OCI-LY7 (cell line): ENCODE measurements at regions not wholly inside any gene's neighbourhood (a gene's known extent, or its start where the extent isn't known, plus 50 kb on each side); places are given as distances from the start of the nearest gene placed in this dataset.

Experiments used
- BruUV-seq: library from RNA; stranded (reverse); fragments of 400-500 nt; replicated peaks from 2 replicates; lab custom pipeline; 2021; lab: Mats Ljungman, UMichigan
- CTCF ChIA-PET: fragments of 300-600 bp; sonication (Branson Sonifier 250); formaldehyde crosslinking; loops from one replicate; lab custom pipeline; 2022; ENCODE audit warnings: antibody characterized with exemption; ENCODE audit not compliant: unreplicated experiment; lab: Charles Lee
- POLR2A ChIA-PET: fragments of 300-600 bp; sonication (Branson Sonifier 250); formaldehyde crosslinking; loops from one replicate; lab custom pipeline; 2022; ENCODE audit warnings: antibody characterized with exemption; lab: Charles Lee
- DNase-seq: peaks from one replicate; pipeline ENCODE4 v3.0.0-alpha.2; 2015; ENCODE audit warnings: low spot score
- H2AFZ ChIP-seq: fragments of 200-600 bp; sonication (generic), shearing (Covaris generic); 2 replicates; pipeline ENCODE4 v1.6.1; 2014; ENCODE audit warnings: mild to moderate bottlenecking, antibody characterized with exemption, low read length, moderate library complexity
- H3K27ac ChIP-seq: fragments of 200-600 bp; sonication (generic); 2 replicates; pipeline ENCODE4 v1.5.1; 2014; ENCODE audit warnings: mixed run types, low read depth, mild to moderate bottlenecking, moderate library complexity, low read length, inconsistent platforms; ENCODE audit not compliant: poor library complexity, severe bottlenecking
- H3K36me3 ChIP-seq: fragments of 200-600 bp; sonication (generic); 2 replicates; pipeline ENCODE4 v1.6.1; 2014; ENCODE audit warnings: mild to moderate bottlenecking, antibody characterized with exemption, low read length, moderate library complexity, mixed read lengths; ENCODE audit not compliant: insufficient read depth
- H3K4me1 ChIP-seq: fragments of 200-600 bp; sonication (generic); 2 replicates; pipeline ENCODE4 v1.5.1; 2014; ENCODE audit warnings: mild to moderate bottlenecking, low read length; ENCODE audit not compliant: insufficient read depth, poor library complexity, severe bottlenecking
- H3K4me2 ChIP-seq: fragments of 200-600 bp; sonication (generic); 2 replicates; pipeline ENCODE4 v1.6.1; 2014; ENCODE audit warnings: mild to moderate bottlenecking, low read length
- H3K4me3 ChIP-seq: fragments of 200-600 bp; sonication (generic); 2 replicates; pipeline ENCODE4 v1.5.1; 2014; ENCODE audit warnings: mild to moderate bottlenecking, low read depth, low read length; ENCODE audit not compliant: poor library complexity, severe bottlenecking
- H3K79me2 ChIP-seq: fragments of 200-600 bp; sonication (generic); 2 replicates; pipeline ENCODE4 v1.6.1; 2016; ENCODE audit warnings: low read depth, mild to moderate bottlenecking, low read length, moderate library complexity, mixed read lengths; ENCODE audit not compliant: insufficient read depth
- H3K9me2 ChIP-seq: fragments of 200-600 bp; sonication (generic); 2 replicates; pipeline ENCODE4 v1.6.1; 2016; ENCODE audit warnings: mild to moderate bottlenecking, low read length, mixed read lengths; ENCODE audit not compliant: insufficient read depth
- H3K9me3 ChIP-seq: fragments of 200-600 bp; sonication (generic); 2 replicates; pipeline ENCODE4 v1.6.1; 2014; ENCODE audit warnings: mild to moderate bottlenecking, mixed run types, low read length, mixed read lengths
- H4K20me1 ChIP-seq: fragments of 200-600 bp; sonication (generic); 2 replicates; pipeline ENCODE4 v1.6.1; 2014; ENCODE audit warnings: mild to moderate bottlenecking, antibody characterized with exemption, low read length, moderate library complexity, mixed read lengths; ENCODE audit not compliant: insufficient read depth
- CTCF ChIP-seq: fragments of 200-600 bp; sonication (generic); conservative IDR thresholded peaks from 2 replicates; pipeline ENCODE4 v1.5.1; 2014; ENCODE audit warnings: mild to moderate bottlenecking, antibody characterized with exemption, low read length, moderate library complexity, mixed read lengths
- EZH2phosphoT487 ChIP-seq: fragments of 200-600 bp; sonication (generic); IDR thresholded peaks from 2 replicates; pipeline ENCODE4 v1.6.1; 2018; ENCODE audit warnings: low read depth, borderline replicate concordance, mild to moderate bottlenecking, mixed run types, antibody characterized with exemption, low read length, moderate library complexity, mixed read lengths
- intact Hi-C: fragments of 100-400 bp; cut with micrococcal nuclease; formaldehyde crosslinking; loops from one replicate; pipeline ENCODE4 v1.10.0; 2022; ENCODE audit not compliant: unreplicated experiment

DNA sequence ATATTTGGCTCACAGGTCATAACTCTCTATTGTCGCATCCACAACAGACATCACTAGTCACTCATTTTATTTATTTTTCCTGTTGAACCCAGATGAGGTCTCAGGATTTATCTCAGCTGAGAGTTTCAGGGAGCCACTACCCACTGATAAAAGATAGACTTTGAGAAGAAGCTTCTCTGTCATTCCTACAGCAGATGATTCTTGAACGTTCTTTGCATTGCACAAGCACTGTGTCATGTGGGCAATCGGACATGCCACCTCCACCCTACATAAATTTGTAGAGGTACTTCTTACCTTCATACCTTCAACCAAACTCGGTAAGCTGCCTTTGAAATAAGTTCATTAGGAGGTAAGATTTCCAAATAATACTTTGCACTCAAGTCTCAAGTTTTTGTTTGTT, 627.9 kb upstream of the TBX3 start:
- H3K27ac ChIP-seq, result no peak overlapping the region
- H3K9me2 ChIP-seq, result no peaks in the 10 kb centered on the region
- no peak overlapping the region for H3K4me3 ChIP-seq
- ChIA-PET POLR2A (interaction anchor here (0.7 kb wide), 1 partner anchor 8 kb away, joined by 4 read pairs; no protein-coding TSS in a partner anchor), CTCF (no interaction called here)
- H3K79me2 ChIP-seq, result no peaks in the 10 kb centered on the region
- no peak overlapping the region for H3K4me2 ChIP-seq
- intact Hi-C loops, result no loop called here
- H3K36me3 ChIP-seq, result no peaks in the 10 kb centered on the region
- no peaks in the 10 kb centered on the region for H3K4me1 ChIP-seq
- no peak for DNase-seq
- no peak overlapping the region for H2AFZ ChIP-seq
- no peaks in the 10 kb centered on the region for H4K20me1 ChIP-seq
- no TSS peak for BruUV-seq
- no peaks in the 10 kb centered on the region for H3K9me3 ChIP-seq
- no peak for TF ChIP-seq CTCF
- TF ChIP-seq EZH2phosphoT487, result no peak

DNA sequence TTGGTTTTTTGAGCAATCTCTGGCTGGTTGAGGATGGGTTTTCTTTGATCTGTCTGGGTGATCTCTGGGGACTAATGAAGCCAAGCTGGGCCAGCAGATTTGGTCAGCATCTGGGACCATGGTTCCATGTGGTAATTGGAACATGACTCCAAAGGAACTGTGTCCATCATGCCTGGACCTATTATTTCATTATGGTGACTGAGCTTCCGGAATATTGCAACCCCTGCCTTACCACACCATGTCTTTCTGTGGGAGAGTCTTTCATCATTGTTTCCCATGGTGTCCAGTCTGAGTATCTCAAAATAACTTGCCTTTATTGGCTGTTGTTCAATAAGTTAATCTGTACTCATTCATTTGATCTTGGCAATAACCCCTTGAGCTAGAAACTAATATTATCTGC, 624.9 kb upstream of the TBX3 start:
- H3K9me2 ChIP-seq, result no peaks in the 10 kb centered on the region
- H3K4me2 ChIP-seq, result no peak overlapping the region
- POLR2A ChIA-PET, result no interaction called here
- no peak overlapping the region for H2AFZ ChIP-seq
- H3K4me1 ChIP-seq, result no peaks in the 10 kb centered on the region
- no peak overlapping the region for H3K27ac ChIP-seq
- BruUV-seq, result no TSS peak
- H3K79me2 ChIP-seq, result no peaks in the 10 kb centered on the region
- intact Hi-C loops, result no loop called here
- no peaks in the 10 kb centered on the region for H3K9me3 ChIP-seq
- CTCF ChIA-PET, result no interaction called here
- H3K4me3 ChIP-seq, result no peak overlapping the region
- H4K20me1 ChIP-seq, result no peaks in the 10 kb centered on the region
- DNase-seq, result no peak
- H3K36me3 ChIP-seq, result no peaks in the 10 kb centered on the region
- TF ChIP-seq EZH2phosphoT487 (no peak), CTCF (no peak)

GRCh38 chr12:115306380-115306779, 622.4 kb upstream of the TBX3 start:
- no peak for TF ChIP-seq EZH2phosphoT487
- TF ChIP-seq CTCF, result no peak
- Histone ChIP-seq H3K4me2 (no peak overlapping the region), H3K4me1 (no peaks in the 10 kb centered on the region), H2AFZ (no peak overlapping the region), H3K4me3 (no peak overlapping the region), H3K79me2 (no peaks in the 10 kb centered on the region), H3K9me3 (no peaks in the 10 kb centered on the region), H3K27ac (no peak overlapping the region), H3K36me3 (no peaks in the 10 kb centered on the region), H3K9me2 (no peaks in the 10 kb centered on the region), H4K20me1 (no peaks in the 10 kb centered on the region)
- DNase-seq, result no peak
- BruUV-seq, result no TSS peak
- intact Hi-C loops, result no loop called here
- POLR2A ChIA-PET, result no interaction called here
- CTCF ChIA-PET, result no interaction called here
